ENCODE measurements at regions not wholly inside any gene's neighbourhood (a gene's known extent, or its start where the extent isn't known, plus 50 kb on each side); places are given as distances from the start of the nearest gene placed in this dataset.

GRCh38 chr9:81474792-81475191 is 214.6 kb downstream of the TLE1 start:
- peaks cover 36 to 50% of the 10 kb centered on the region in 2 donors for H3K4me1 ChIP-seq
- TF ChIP-seq, protein P1, sequence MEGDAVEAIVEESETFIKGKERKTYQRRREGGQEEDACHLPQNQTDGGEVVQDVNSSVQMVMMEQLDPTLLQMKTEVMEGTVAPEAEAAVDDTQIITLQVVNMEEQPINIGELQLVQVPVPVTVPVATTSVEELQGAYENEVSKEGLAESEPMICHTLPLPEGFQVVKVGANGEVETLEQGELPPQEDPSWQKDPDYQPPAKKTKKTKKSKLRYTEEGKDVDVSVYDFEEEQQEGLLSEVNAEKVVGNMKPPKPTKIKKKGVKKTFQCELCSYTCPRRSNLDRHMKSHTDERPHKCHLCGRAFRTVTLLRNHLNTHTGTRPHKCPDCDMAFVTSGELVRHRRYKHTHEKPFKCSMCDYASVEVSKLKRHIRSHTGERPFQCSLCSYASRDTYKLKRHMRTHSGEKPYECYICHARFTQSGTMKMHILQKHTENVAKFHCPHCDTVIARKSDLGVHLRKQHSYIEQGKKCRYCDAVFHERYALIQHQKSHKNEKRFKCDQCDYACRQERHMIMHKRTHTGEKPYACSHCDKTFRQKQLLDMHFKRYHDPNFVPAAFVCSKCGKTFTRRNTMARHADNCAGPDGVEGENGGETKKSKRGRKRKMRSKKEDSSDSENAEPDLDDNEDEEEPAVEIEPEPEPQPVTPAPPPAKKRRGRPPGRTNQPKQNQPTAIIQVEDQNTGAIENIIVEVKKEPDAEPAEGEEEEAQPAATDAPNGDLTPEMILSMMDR (IDR thresholded peaks at IDR 0.05 in 4 of 5, conservative IDR thresholded peaks at IDR 0.05 in 1 of 5), result no peak
- TF ChIP-seq POLR2A (IDR thresholded peaks at IDR 0.05), result no peak
- peak; percentile 25 to 31 for DNase-seq
- no peaks in the 10 kb centered on the region for H3K36me3 ChIP-seq
- ATAC-seq, result peak; percentile 58 to 71
- H3K9me3 ChIP-seq, result no peaks in the 10 kb centered on the region
- in situ Hi-C loops (cut with MboI; ENCODE audit: low sequenced_read_pairs in 4 of 4), result no loop called here
- H3K27me3 ChIP-seq, result no peaks in the 10 kb centered on the region
- H3K4me3 ChIP-seq, result no peak overlapping the region
- H3K27ac ChIP-seq, result peak overlapping the region in 1 of 4 donors; percentile 57
- intact Hi-C loops (cut with DNase I; ENCODE audit: low total_unique reads), result no loop called here

DNA sequence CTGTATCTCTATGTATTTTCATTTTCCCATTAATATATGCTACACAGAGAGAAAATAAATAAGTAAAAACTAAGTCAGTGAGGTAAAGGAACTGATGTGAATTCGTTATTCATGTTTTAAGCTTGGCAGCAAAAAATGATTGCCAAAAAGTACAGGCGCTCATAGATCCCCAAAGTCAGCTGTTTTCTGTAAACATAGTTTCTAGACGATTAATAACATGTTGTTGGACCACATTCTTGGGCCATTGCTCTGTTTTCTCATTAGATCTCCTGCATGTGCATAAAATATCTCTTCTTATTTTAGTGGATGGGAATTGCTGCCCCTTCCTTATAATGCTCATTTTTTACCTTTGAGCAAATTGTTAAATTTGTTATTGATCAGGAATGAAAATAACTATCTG is 215.2 kb downstream of the TLE1 start:
- no peak for ATAC-seq
- Histone ChIP-seq H3K27me3 (no peaks in the 10 kb centered on the region), H3K4me1 (peaks cover 31 to 45% of the 10 kb centered on the region in 2 donors), H3K27ac (no peak overlapping the region), H3K9me3 (no peaks in the 10 kb centered on the region), H3K36me3 (no peaks in the 10 kb centered on the region), H3K4me3 (no peak overlapping the region)
- intact Hi-C loops (cut with DNase I; ENCODE audit: low total_unique reads), result no loop called here
- DNase-seq, result no peak
- in situ Hi-C loops (cut with MboI; ENCODE audit: low sequenced_read_pairs in 4 of 4), result no loop called here
- no peak for TF ChIP-seq POLR2A (IDR thresholded peaks at IDR 0.05)
- TF ChIP-seq, protein P1 (IDR thresholded peaks at IDR 0.05 in 4 of 5, conservative IDR thresholded peaks at IDR 0.05 in 1 of 5), result no peak

DNA sequence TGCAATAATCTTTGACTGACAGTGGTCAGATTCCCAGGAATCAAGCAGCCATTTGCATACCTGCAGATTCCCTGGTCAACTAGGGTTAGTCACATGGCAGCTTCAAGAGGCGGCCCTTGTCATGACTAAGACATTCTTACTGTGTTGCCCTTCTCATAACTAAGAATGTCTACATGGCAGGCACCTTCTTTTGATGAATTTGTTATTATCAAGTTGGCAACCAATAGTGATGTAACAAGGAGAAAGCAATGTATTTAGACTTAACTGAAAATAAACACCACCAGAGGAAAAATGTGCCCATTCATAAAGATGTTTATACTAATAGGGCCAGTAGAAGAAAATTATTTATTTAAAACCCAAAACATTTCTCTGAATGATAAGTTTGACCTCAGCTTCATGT is 215.6 kb downstream of the TLE1 start:
- intact Hi-C loops (cut with DNase I; ENCODE audit: low total_unique reads), result no loop called here
- Histone ChIP-seq H3K27ac (no peak overlapping the region), H3K4me1 (peaks cover 31 to 43% of the 10 kb centered on the region in 2 donors), H3K27me3 (no peaks in the 10 kb centered on the region), H3K9me3 (no peaks in the 10 kb centered on the region), H3K4me3 (no peak overlapping the region), H3K36me3 (no peaks in the 10 kb centered on the region)
- DNase-seq (no peak), ATAC-seq (no peak)
- TF ChIP-seq POLR2A (IDR thresholded peaks at IDR 0.05), result no peak
- TF ChIP-seq, protein P1 (IDR thresholded peaks at IDR 0.05 in 4 of 5, conservative IDR thresholded peaks at IDR 0.05 in 1 of 5), result no peak
- in situ Hi-C loops (cut with MboI; ENCODE audit: low sequenced_read_pairs in 4 of 4), result no loop called here

- intact Hi-C loops (cut with DNase I; ENCODE audit: low total_unique reads), result no loop called here
Measured at GRCh38 chr9:81473206-81473605, 216.1 kb downstream of the TLE1 start.

More at GRCh38 chr9:81473206-81473605, 216.1 kb downstream of the TLE1 start:
- Histone ChIP-seq H3K27me3 (no peaks in the 10 kb centered on the region), H3K27ac (no peak overlapping the region), H3K9me3 (no peaks in the 10 kb centered on the region), H3K4me1 (peaks cover 31 to 43% of the 10 kb centered on the region in 2 donors), H3K4me3 (no peak overlapping the region), H3K36me3 (no peaks in the 10 kb centered on the region)
- TF ChIP-seq POLR2A (IDR thresholded peaks at IDR 0.05), result no peak
- TF ChIP-seq, protein P1 (IDR thresholded peaks at IDR 0.05 in 4 of 5, conservative IDR thresholded peaks at IDR 0.05 in 1 of 5), result no peak
- ATAC-seq (no peak), DNase-seq (no peak)
- in situ Hi-C loops (cut with MboI; ENCODE audit: low sequenced_read_pairs in 4 of 4), result no loop called here
